GM18867 (cell line): ENCODE measurements at regions not wholly inside any gene's neighbourhood (a gene's known extent, or its start where the extent isn't known, plus 50 kb on each side); places are given as distances from the start of the nearest gene placed in this dataset.

Experiments
- ATAC-seq: cut with Tn5 transposase; IDR thresholded peaks from one replicate; pipeline ENCODE4 v1.9.1; 2021; ENCODE audit warnings: mild to moderate bottlenecking, moderate library complexity; ENCODE audit not compliant: unreplicated experiment

DNA sequence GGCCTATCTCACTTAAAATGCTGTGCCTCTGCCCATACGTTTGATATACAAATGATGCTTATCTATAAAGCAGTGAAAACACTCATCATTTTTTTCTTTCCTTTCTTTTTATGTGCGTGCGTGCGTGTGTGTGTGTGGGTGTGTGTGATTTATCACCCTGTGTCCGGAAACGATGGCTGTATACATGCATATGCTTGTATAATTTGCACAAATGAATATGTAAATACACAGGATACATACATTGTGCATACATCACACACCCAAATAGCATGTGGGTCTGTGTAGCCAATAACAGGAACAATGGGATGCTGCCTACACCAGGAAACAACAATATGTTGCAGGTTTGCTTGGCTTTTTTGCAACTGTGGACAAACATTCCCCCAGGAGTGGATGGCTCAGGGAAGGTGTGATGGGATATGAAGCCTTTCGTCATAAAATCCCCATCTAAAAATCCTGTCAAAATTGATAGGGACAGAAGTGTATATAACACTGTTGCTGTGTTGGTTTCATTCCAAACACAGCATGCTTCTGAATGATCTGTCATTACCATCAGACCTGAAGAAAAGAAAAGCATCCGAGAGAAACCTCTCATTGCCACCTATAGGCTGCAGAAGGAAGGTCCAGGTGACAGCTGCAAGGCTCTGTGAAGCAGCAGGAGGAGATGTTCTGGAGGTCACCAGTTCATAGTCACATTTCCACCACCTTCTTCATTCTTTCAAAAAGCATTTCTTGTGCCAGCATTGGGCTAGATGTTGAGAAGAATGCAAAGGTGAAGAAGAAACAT is 503.9 kb upstream of the NR2F2 start:
- no peak for ATAC-seq

DNA sequence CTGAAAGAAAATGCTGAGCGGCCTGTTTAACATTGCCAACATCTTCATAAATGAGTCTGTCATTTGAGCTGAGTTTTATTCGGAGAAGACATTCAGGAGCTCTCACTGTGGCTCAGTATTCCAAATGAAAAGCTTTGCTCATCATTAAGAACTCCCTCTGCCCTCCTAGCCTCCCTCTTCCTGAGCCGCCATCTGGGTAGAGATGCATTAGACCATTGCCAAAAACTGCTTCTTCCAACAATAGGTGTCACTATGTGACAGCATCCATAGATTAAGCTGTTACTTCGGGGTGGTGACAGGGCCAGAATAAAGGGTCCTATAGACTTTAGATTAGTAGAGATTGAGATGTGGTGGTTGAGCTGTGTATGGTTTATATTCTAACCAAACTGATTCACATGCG is 501.4 kb upstream of the NR2F2 start:
- ATAC-seq: no peak

DNA sequence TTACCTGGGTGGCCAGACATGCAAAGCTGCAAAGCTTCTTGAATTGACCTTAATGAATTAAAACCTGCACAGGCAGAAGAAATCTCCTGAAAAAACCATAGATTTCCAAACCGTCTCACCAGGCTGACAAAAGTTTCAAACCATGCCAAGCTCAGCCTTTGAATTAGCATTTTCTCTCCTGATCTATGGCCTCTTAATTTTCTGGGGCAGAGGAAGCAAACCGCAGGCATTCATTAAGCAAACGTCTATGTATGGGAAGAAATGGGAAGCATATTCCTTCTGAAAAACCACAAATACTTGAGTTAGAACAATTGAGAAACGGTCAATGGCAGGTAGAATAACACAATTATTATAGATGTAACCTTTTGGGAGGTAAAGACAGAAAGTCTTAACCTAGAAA is 500.2 kb upstream of the NR2F2 start:
- no peak for ATAC-seq

DNA sequence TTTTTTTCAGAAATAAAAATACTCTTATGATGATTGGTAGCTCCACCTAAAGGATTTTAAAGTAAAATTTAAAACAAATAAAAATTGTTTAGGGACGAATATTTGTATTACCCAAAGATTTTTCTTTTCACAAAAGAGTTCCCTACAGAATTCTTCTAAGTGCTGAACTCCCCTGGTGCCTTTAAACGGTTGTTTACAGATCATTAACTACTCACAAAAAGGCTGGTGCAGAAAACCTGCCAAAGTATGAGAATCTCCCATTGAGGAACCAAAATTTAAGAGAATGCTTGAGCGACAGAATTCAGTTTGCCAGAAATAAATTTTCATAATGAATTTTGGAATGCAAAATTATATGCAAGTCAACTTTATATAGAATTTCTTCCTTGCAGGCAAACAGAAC is 497.8 kb upstream of the NR2F2 start:
- no peak for ATAC-seq

DNA sequence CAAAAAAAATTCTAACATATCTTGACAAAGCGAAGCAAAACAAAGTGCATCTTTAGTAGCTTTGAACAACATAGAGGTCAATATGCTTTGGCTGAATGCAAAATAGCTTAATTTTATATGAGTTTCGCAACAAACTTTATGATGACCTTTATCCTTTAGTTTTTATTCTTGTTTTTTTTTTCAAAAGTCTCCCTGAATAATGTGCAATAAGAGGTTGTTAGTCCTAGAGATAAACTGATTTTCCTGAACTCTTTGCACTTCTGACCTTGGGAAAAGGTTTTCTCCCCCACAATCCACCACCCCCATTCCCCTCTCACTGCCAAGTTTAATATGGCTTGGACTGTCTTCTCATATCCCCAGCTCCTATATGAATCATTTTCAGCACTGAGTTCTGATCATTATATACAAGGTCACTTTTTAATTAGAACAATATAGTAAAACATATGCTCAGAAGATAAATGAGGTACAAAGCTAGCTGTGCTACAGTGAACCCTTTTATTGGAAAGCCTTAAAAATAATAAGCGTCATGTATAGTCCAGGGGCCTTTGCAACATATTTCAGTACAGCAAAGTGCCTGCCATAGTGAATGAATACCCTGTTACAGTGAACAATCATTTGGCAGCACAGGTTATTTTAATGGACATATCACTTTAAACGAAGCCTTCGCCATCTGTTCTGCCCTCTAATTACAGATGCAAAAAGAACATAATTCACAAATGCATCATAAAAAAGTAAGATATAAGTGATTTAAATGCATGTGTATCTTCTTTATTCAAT is 496.3 kb upstream of the NR2F2 start:
- no peak for ATAC-seq

DNA sequence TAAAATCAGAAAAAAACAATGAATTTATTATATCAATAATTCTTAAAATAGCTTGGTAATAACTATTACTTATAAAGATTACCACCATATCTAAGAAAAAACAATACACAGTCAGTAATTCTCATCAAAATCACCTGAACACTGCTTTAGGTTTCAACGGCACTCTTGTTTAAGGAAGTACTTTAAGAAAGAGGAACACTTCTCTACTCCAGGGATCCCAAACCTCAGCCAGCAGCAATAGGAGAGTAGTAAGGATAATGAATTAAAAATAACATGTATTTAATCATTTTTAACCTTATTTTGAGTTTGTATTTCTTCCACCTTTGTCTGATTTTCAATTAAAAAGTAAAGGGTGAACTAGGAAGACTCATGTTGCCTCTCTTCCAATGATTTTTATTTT is 494.0 kb upstream of the NR2F2 start:
- no peak for ATAC-seq

DNA sequence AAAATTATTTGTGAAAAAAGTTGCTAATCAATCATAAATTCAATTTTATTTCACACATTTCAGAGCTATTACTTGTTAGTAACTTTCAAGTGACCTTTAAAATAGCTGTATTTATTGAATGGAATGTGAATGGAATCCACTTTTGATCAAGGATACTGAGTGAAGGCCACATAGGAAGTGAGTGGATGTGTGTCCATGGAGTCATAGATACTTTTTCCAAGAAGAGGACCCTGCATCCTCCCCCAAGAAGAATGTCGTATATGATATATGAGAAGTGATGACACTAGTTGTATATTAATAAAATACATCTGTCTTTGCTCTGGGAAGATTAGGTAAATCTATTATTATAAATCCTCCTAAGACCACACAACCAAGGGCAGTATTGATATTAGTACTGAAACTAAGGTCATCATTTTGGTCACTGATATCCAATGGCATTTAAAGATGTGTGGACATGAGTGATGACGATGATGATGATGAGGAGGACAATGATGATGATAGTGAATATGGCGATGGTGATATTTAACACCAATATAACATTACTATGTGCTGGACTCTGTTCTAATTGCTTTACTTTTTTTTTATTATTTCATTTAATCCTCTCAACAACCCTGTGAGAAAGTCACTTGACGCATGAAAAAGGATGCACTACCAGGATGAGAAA is 493.0 kb upstream of the NR2F2 start:
- ATAC-seq: no peak

DNA sequence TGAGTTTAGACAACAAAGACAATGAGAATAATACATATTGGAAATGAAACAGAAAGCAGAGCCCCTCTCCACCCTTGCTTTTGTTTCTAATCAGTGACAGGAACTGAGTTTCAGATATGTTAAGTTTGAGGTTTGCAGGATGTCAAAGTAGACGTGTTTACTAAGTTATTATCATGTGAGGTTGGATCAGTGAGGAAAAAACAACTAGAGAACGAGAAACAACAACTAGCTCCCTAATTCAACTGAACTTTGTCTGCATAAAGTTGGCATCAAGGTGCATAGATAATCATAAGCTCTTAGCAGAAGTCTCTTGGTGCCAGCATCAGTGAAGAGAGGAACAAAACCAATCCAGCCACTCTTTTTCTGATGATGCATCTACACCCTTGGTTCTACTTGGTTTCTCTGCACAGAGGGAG is 491.1 kb upstream of the NR2F2 start:
- ATAC-seq: peak; percentile 88

DNA sequence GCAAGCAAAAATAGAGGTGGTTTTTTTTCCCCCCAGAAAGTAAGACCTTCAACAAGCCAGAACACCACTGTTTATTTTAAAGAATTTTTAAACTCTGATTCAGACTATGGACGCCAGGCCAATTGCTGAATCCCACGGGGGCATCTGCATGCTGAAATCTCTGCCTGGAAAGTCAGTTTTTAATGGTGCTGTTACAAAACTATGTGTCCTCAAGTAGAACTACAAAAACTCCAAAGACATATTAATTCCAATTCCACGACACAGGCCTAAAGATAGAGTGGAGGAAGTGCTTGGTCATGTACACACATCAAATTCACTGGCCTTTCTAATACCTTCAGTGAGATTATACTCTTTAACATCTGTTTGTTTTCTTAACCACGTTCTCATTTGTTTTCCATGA is 490.5 kb upstream of the NR2F2 start:
- no peak for ATAC-seq

DNA sequence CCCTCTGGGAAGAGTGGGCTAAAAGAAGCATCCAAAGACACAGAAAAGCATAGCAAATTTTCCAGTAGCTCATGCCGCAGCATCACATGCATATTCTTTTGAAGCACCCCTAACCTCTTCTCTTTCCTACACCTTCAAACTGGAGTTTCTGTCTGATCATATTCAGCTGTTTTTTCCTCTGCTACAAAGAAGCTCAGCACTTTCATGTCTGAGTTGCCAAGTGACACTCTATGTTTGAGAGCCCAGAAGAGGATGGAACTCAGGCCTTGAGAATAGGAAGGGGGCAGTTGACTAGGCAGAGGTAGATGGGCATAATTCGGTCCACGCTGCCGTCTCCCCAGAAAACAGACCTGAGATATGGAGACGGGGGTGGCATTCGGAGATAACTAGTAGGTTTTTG is 489.6 kb upstream of the NR2F2 start:
- ATAC-seq: no peak

DNA sequence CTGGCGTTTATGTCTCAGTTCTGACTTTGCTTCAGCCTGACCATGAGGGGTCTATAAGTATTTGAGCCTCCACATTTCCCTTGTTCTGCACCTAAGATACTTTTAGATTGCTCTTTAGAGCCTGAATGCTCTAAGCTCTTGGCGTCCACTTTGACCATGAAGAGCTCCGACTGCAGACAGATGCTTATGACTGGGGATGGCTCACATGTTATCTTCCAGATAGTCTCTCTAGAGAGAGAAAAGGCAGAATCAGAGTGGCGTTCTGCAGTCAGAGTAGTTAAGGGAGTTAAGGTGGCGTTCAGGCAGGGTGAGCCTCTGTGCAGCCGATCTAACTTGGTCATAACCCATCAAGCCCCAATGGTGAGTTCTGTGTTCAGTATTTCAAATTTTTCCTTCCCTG is 487.9 kb upstream of the NR2F2 start:
- no peak for ATAC-seq

DNA sequence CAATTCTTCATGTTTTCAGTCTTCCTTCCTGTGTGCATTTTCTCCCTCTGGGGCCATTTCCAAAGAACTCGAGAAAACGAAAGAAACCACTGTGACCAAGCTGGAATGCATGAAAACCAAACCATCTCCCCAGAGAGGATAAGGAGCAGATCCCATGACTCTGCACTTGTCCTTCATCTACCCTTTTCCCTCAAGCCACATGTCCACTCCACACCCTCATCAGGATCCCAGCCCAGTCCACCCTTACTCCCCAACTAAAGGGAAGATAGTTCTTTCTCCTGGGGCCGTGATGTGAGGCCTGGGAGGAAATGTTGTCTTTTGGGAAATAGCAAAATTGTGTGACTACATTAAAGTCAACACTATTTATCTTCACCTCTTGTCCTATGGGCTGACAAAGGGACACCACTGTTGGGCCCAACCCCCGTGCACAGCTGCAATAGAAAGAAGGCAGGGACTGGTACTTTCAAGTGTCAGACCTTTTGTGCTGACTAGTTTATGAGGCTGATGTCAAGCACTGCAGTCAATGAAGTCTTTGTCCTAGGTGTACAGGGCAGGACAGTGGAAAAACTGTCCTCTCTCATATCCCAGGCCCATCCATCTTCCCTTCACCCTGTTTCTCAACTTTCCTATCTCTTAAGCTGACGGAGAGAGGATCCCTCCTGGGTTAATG is 487.1 kb upstream of the NR2F2 start:
- ATAC-seq: no peak

DNA sequence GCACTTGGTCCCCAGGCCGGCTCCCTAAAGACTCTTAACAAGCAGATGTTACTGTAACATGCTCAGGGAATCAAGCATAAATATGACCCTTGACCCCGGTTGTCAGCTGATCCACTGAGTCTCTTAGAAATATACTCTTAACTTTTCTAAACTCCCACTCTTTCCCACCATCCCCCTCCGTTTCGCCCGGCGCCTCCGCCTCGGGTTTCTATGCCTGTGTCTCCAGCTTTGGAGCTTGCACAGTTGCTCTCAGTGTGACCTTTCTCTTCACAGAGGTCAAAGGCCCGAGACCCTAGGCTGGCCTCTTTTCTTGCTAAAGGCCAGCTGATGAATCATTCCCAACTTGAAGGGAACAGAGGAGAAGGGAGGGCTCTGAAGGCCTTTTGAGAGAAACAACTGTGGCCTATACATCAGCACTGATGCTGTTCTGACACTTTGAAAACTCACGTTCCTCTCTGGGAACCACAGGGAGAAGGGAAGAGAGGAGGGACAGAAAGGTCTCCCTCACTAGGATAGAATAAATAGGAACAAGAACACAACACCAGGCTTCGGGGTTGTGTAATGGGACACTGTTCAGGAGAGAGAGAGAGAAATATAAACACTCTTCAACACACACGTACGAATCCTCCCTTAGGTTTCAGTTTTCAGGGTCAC is 484.5 kb upstream of the NR2F2 start:
- ATAC-seq: no peak

DNA sequence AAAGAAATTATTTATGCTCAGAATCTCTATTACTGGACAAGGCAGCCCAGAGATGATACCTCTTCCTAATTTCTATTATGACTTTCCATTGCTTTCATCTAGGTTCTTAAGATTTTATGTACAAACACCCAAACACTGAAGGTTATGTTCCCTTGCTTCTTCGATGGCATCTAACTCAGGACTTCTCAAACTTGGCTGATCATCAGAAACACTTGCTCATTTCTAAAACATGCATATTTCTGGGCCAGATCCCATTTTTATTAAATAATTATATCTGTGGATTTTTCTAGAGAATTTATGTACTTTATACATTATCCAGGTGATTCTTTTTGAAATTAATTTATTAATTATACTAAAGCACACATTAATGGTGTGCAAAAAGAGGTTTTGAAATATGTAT is 482.4 kb upstream of the NR2F2 start:
- no peak for ATAC-seq

DNA sequence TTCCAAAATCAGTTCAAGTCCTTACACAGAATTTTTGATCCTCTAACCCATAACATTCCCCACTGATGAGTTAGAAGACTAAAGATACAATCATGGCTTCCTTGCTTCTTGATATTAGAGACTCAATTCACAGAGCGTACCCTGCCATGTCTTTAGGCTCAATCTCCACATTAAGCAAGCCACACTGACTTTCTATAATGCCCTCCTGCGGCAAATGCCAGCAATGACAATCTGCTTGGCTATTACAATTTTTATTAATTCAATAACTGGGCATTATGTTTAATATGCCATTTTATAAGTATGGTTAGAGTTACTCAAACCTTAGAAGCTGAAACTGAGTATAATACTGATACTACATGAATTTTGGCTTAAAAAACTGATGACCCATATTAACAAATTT is 479.7 kb upstream of the NR2F2 start:
- ATAC-seq: no peak

DNA sequence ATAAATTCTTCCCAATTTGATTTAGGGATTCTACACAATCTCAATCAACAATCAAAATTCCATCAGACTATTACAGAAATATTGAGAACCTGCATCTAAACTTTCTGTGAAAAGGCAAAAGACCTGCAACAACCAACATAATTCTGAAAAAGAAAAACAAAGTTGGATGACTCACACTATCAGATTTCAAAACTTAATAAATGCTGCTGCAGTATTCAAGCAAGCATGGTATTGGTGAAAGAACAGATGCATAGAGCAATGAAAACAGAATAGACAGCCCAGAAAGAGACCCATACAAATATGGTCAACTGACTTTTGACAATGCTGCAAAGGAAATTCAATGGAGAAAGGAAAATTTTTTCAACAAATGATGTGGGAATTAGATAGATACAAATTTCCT is 477.1 kb upstream of the NR2F2 start:
- ATAC-seq: no peak

DNA sequence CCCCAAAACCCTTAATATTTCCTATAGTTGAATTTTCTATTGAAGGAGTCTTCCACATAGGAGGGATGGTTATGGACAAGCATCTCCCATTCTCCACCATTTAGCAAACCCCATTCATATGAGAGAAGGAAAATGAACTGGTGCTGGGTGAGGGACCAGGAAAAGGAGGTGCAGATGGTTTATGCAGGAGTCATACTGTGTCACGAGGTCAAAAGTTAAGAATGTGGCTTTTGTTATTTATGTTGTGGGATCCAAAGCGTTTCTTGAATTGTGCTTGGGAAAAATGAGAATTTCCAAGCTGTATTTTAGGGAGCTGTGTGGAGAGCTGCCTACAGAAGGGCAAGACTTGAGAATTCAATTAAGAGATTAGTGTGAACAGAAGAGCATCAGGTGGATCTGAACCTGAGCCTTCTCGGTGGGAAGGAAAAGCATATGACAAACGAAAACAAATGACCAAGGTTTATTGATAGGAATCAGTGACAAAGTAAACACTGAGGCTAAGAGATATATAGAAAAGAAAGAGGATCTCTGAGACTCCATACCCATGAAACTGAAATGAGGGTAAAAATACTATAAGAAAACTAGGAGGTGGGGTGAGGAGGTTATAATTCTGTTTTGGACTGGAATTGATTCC is 473.3 kb upstream of the NR2F2 start:
- no peak for ATAC-seq

DNA sequence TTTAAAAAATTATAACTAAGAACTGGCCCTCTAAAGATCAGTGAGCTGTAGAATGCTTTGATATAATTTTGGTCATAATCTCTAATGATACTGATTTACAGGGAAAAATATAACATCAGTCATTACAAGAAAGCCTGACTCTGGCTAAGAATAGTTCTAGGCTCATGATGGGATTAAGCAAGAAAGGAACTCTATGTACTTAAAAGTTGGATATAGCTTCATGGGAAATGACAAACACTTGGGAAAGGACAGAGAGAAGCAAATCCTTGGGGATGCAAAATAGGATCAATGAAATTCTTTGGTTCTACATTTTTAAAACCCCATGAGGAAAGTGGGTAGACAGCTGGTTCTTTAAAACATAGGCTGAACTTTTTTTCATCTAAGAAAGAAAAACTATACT is 472.7 kb upstream of the NR2F2 start:
- ATAC-seq: no peak

DNA sequence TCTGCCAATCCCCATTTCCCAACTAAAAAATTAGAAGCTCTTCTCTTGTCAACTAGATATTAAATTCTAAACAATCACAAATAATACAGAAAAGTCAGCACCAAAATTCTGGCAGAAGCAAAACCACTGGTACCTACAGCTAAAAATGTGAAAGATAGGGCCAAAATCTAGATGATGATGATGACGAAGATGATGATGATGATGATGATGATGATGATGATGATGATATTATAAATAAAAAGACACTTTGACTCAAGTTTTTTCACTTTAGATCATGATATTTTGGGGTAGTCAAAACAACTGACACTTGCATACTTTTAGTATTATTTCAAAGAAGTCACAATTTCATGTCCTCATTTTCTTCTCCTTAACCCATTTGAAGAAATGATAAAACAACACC is 470.1 kb upstream of the NR2F2 start:
- no peak for ATAC-seq

DNA sequence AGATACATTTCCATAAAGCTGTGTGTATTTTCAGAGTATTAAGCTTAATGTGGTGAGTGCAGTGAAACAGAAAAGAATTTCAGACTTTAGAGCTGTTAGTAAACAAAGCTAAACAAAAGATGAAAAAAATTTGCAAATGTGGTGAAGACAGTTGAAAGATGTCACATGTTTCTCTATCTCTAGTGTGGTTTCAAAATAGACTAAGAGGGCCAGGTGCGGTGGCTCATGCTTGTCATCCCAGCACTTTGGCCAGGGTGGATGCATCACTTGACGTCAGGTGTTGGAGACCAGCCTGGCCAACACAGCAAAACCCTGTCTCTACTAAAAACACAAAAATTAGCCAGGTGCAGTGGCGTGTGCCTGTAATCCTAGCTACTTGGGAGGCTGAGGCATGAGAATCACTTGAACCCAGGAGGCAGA is 466.0 kb upstream of the NR2F2 start:
- peak; percentile 75 for ATAC-seq
